Breast epithelium (tissue), 4 donors: ENCODE measurements at regions not wholly inside any gene's neighbourhood (a gene's known extent, or its start where the extent isn't known, plus 50 kb on each side); places are given as distances from the start of the nearest gene placed in this dataset.

Experiments used
- DNase-seq, 2 donors: peaks; one replicate each; pipeline ENCODE4 v3.0.0-alpha.2; 2019; ENCODE audit warnings: low spot score in 2 of 2
- H3K27ac ChIP-seq, 2 donors: fragments of 200-600 bp; sonication (generic) in 1 of 2; one replicate each; pipeline ENCODE4 v1.5.1; 2016 to 2019; ENCODE audit warnings: mild to moderate bottlenecking in 1 of 2
- H3K27me3 ChIP-seq, 2 donors: fragments of 200-600 bp; sonication (generic) in 1 of 2; one replicate each; pipeline versions ENCODE4 v1.5.1 to v1.6.0; 2017 to 2019; ENCODE audit warnings: control low read depth in 1 of 2, mild to moderate bottlenecking in 1 of 2
- H3K36me3 ChIP-seq: fragments of 200-600 bp; one replicate; pipeline ENCODE4 v1.5.1; 2019
- H3K4me1 ChIP-seq, 2 donors: fragments of 200-600 bp; sonication (generic); one replicate each; pipeline ENCODE4 v1.5.1; 2016 to 2019; ENCODE audit warnings: control low read depth in 1 of 2
- H3K4me3 ChIP-seq, 3 donors: fragments of 200-600 bp; sonication (generic); 1 replicate in 2 of 3; 2 replicates in 1 of 3; pipeline ENCODE4 v1.5.1; 2016 to 2019; ENCODE audit warnings: mild to moderate bottlenecking in 3 of 3, moderate library complexity in 2 of 3
- H3K9me3 ChIP-seq, 2 donors: fragments of 200-600 bp; sonication (generic) in 1 of 2; one replicate each; pipeline ENCODE4 v1.5.1; 2016 to 2019; ENCODE audit warnings: control low read depth in 1 of 2
- POLR2A ChIP-seq: fragments of 450-650 bp; IDR thresholded peaks from one replicate; pipeline ENCODE4 v1.6.1; 2016; ENCODE audit warnings: antibody characterized with exemption, mild to moderate bottlenecking, moderate library complexity
- POLR2AphosphoS5 ChIP-seq, 3 donors: sonication (generic); formaldehyde crosslinking; IDR thresholded peaks; one replicate each; pipeline ENCODE4 v1.6.1; 2017; ENCODE audit warnings: antibody characterized with exemption in 3 of 3
- intact Hi-C: fragments of 100-400 bp; cut with DNase I; formaldehyde crosslinking; loops from one replicate; pipeline ENCODE4 v1.15.1; 2023; ENCODE audit warnings: low total_unique reads
- TF ChIP-seq, protein P1 (sequence below), 3 donors: fragments of 450-650 bp; IDR thresholded peaks; one replicate each; pipeline ENCODE4 v1.5.1; 2016 to 2017; ENCODE audit warnings: antibody characterized with exemption in 3 of 3, mild to moderate bottlenecking in 3 of 3, moderate library complexity in 3 of 3

- Histone ChIP-seq H3K27ac (no peak overlapping the region), H3K36me3 (no peaks in the 10 kb centered on the region), H3K4me1 (no peaks in the 10 kb centered on the region), H3K9me3 (peaks cover 7 to 13% of the 10 kb centered on the region in 2 donors), H3K4me3 (no peak overlapping the region), H3K27me3 (no peaks in the 10 kb centered on the region)
- intact Hi-C loops, result no loop called here
- TF ChIP-seq, protein P1, sequence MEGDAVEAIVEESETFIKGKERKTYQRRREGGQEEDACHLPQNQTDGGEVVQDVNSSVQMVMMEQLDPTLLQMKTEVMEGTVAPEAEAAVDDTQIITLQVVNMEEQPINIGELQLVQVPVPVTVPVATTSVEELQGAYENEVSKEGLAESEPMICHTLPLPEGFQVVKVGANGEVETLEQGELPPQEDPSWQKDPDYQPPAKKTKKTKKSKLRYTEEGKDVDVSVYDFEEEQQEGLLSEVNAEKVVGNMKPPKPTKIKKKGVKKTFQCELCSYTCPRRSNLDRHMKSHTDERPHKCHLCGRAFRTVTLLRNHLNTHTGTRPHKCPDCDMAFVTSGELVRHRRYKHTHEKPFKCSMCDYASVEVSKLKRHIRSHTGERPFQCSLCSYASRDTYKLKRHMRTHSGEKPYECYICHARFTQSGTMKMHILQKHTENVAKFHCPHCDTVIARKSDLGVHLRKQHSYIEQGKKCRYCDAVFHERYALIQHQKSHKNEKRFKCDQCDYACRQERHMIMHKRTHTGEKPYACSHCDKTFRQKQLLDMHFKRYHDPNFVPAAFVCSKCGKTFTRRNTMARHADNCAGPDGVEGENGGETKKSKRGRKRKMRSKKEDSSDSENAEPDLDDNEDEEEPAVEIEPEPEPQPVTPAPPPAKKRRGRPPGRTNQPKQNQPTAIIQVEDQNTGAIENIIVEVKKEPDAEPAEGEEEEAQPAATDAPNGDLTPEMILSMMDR (IDR thresholded peaks at IDR 0.05), result no peak
- TF ChIP-seq POLR2AphosphoS5 (IDR thresholded peaks at IDR 0.05), result no peak
- no peak for TF ChIP-seq POLR2A
- no peak for DNase-seq
Observed at GRCh38 chr5:2549354-2549753, 202.1 kb downstream of the IRX2 start.

GRCh38 chr5:2546938-2547337 is 204.5 kb downstream of the IRX2 start:
- no peaks in the 10 kb centered on the region for H3K4me1 ChIP-seq
- DNase-seq, result no peak
- H3K27ac ChIP-seq, result no peak overlapping the region
- H3K27me3 ChIP-seq, result no peaks in the 10 kb centered on the region
- H3K36me3 ChIP-seq, result no peaks in the 10 kb centered on the region
- intact Hi-C loops, result no loop called here
- no peaks in the 10 kb centered on the region for H3K9me3 ChIP-seq
- no peak overlapping the region for H3K4me3 ChIP-seq
- TF ChIP-seq POLR2A, result no peak
- TF ChIP-seq, protein P1 (IDR thresholded peaks at IDR 0.05), result no peak

GRCh38 chr5:2544003-2544402 is 207.5 kb downstream of the IRX2 start:
- H3K27me3 ChIP-seq, result no peaks in the 10 kb centered on the region
- DNase-seq, result no peak
- TF ChIP-seq POLR2AphosphoS5 (IDR thresholded peaks at IDR 0.05), result no peak
- TF ChIP-seq, protein P1 (IDR thresholded peaks at IDR 0.05), result no peak
- TF ChIP-seq POLR2A, result no peak
- no peaks in the 10 kb centered on the region for H3K36me3 ChIP-seq
- no peaks in the 10 kb centered on the region for H3K9me3 ChIP-seq
- H3K4me1 ChIP-seq, result no peaks in the 10 kb centered on the region
- intact Hi-C loops, result no loop called here
- H3K27ac ChIP-seq, result no peak overlapping the region
- no peak overlapping the region for H3K4me3 ChIP-seq

DNA sequence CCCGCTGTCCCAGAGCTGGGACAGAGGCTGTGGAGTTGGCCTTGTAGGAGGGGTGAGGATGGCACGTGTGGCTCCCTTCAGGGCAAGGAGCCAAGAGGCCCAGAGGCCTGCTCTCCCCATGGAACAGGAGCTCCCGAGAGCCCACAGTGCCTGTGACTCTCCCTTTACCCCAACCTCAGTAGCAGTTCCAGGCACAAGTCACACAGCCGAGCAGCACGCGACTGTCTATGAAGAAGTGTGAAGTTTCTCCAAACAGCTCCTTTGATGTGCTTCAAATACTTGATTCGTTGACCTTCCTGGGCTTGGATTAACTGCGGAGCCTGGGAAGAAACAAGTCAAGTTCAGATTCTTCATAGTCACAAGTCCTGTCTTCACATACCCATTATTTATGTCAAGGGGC is 208.7 kb downstream of the IRX2 start:
- Histone ChIP-seq H3K36me3 (no peaks in the 10 kb centered on the region), H3K27me3 (no peaks in the 10 kb centered on the region), H3K4me1 (no peaks in the 10 kb centered on the region), H3K27ac (no peak overlapping the region), H3K4me3 (no peak overlapping the region), H3K9me3 (no peaks in the 10 kb centered on the region)
- no peak for DNase-seq
- intact Hi-C loops, result no loop called here
- TF ChIP-seq POLR2AphosphoS5 (IDR thresholded peaks at IDR 0.05) (no peak), POLR2A (no peak)
- TF ChIP-seq, protein P1 (IDR thresholded peaks at IDR 0.05), result no peak

- Histone ChIP-seq H3K36me3 (no peaks in the 10 kb centered on the region), H3K4me3 (no peak overlapping the region), H3K4me1 (no peaks in the 10 kb centered on the region), H3K27me3 (no peaks in the 10 kb centered on the region), H3K9me3 (no peaks in the 10 kb centered on the region), H3K27ac (no peak overlapping the region)
- no peak for TF ChIP-seq POLR2A
- TF ChIP-seq, protein P1 (IDR thresholded peaks at IDR 0.05), result no peak
- no peak for TF ChIP-seq POLR2AphosphoS5 (IDR thresholded peaks at IDR 0.05)
- DNase-seq, result no peak
- intact Hi-C loops, result no loop called here
Observed at GRCh38 chr5:2542026-2542425, 209.5 kb downstream of the IRX2 start.
